ENCODE measurements at regions not wholly inside any gene's neighbourhood (a gene's known extent, or its start where the extent isn't known, plus 50 kb on each side); places are given as distances from the start of the nearest gene placed in this dataset.

DNA sequence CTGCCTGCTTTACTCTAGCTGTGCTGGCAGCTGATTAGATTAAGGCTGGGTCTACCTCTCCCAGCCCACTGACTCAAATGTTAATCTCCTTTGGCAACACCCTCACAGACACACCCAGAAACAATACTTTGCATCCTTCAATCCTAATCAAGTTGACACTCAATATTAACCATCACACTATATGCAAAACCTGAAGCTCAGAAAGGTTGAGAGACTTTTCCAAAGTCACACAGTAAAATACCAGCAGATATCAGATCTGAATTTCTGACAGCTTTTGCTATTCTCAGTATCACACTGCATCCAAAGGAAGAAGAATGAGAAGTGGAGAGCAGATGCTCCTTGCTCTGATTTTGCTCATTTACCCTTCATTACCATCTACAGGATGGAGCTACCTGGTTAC, 114.9 kb upstream of the RANBP3L start (continued):
- TF ChIP-seq EP300 (IDR thresholded peaks at IDR 0.05; ENCODE audit: borderline replicate concordance in 1 of 2, control insufficient read depth in 1 of 2, low read depth in 2 of 2, low read length in 2 of 2): no peak

DNA sequence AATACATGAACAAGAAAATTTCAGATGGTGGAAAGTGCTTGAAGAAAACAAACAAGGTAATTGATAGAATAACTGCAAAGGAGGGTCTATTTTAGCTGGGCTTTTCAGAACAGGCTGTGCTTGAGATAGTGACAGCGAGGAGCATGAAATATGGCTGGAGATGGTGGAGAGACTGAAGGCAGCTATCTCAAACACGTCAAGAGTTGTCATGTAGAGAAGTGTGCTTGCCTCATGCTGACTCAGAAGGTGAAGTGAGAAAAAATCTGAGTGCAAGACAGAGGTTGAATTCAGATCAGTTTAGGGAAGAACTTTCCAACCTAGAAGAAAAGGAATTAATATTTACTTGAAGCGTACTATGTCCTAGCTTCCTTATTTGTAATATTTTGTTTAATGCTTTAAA, 115.5 kb upstream of the RANBP3L start:
- Histone ChIP-seq H2AFZ (ENCODE audit: control insufficient read depth, low read depth, low read length) (no peak overlapping the region), H3K9ac (ENCODE audit: control insufficient read depth, insufficient read depth, low read length) (no peak overlapping the region), H3K36me3 (ENCODE audit: control insufficient read depth in 2 of 2, insufficient read depth in 2 of 2, low read length in 1 of 2) (no peaks in the 10 kb centered on the region), H3K27ac (ENCODE audit: control insufficient read depth, insufficient read depth) (no peak overlapping the region), H3K4me1 (ENCODE audit: control insufficient read depth, insufficient read depth, low read length) (no peaks in the 10 kb centered on the region), H3K4me2 (ENCODE audit: control insufficient read depth, insufficient read depth) (no peak overlapping the region), H3K79me2 (ENCODE audit: control insufficient read depth, insufficient read depth, low read length) (no peaks in the 10 kb centered on the region), H3K4me3 (no peak overlapping the region), H3K9me3 (replicated peaks; ENCODE audit: control insufficient read depth, insufficient read depth, low read length) (no peaks in the 10 kb centered on the region), H3K27me3 (replicated peaks in 1 of 2; ENCODE audit: control insufficient read depth in 2 of 2, insufficient read depth in 2 of 2, low read length in 1 of 2) (no peaks in the 10 kb centered on the region), H4K20me1 (ENCODE audit: control insufficient read depth, insufficient read depth) (no peaks in the 10 kb centered on the region)
- ChIA-PET SMC1A (ENCODE audit: uncharacterized antibody, unreplicated experiment) (interaction anchor here (0.6 to 5.1 kb wide), 8 partner anchors 18 to 319 kb away, joined by 3 to 34 read pairs (median 5); no protein-coding TSS in a partner anchor), POLR2A (no interaction called here), RAD21 (ENCODE audit: unreplicated experiment) (interaction anchor here (1.0 to 1.6 kb wide), 2 partner anchors 88 to 273 kb away, joined by 4 read pairs; no protein-coding TSS in a partner anchor), CTCF (interaction anchor here (0.6 to 5.5 kb wide), 6 partner anchors 90 to 279 kb away, joined by 3 to 85 read pairs (median 9); no protein-coding TSS in a partner anchor)
- FAIRE-seq (no peak), ATAC-seq (peak; percentile 58), DNase-seq (ENCODE audit: low read depth, low spot score) (no peak)
- WGBS (ENCODE audit: insufficient coverage, insufficient replicate concordance, low lambda C conversion rate, missing lambda C conversion rate): 35% methylated on average over 3 of the region's 3 CpGs
- no peak for TF ChIP-seq CHD4 (IDR thresholded peaks at IDR 0.05)
- TF ChIP-seq IRF4 (IDR thresholded peaks at IDR 0.05; ENCODE audit: low read depth, low read length): no peak
- TF ChIP-seq TCF12 (IDR thresholded peaks at IDR 0.05; ENCODE audit: low read depth, low read length): no peak
- no peak for TF ChIP-seq MTA2 (IDR thresholded peaks at IDR 0.05; ENCODE audit: low read depth)
- TF ChIP-seq YY1 (IDR thresholded peaks at IDR 0.05; ENCODE audit: low read depth, low read length): no peak
- TF ChIP-seq KAT2A (conservative IDR thresholded peaks at IDR 0.05; ENCODE audit: control insufficient read depth, low read depth, low read length): no peak
- no peak for TF ChIP-seq BACH1 (IDR thresholded peaks at IDR 0.05; ENCODE audit: borderline replicate concordance)
- TF ChIP-seq RAD21 (IDR thresholded peaks at IDR 0.05; ENCODE audit: insufficient read depth, low read depth, low read length): no peak
- BruUV-seq (replicated peaks): no TSS peak
- in situ Hi-C loops (cut with MboI) (loop anchor here (5.0 kb wide), 1 partner anchor 275 kb away; no protein-coding TSS in a partner anchor), intact Hi-C loops (cut with micrococcal nuclease; ENCODE audit: unreplicated experiment) (no loop called here)
